ENCODE measurements at regions not wholly inside any gene's neighbourhood (a gene's known extent, or its start where the extent isn't known, plus 50 kb on each side); places are given as distances from the start of the nearest gene placed in this dataset.

GRCh38 chr13:89965252-89965651, 1382.2 kb upstream of the MIR17HG start:
- H3K36me3 Mint-ChIP-seq (ENCODE audit: low read depth, unreplicated experiment) = no peaks in the 10 kb centered on the region
- no peak for TF ChIP-seq CTCF (IDR thresholded peaks at IDR 0.05; ENCODE audit: unreplicated experiment)
- H3K9me3 Mint-ChIP-seq (ENCODE audit: unreplicated experiment) = no peaks in the 10 kb centered on the region
- H3K4me3 Mint-ChIP-seq (ENCODE audit: unreplicated experiment) = no peak overlapping the region
- H3K27me3 Mint-ChIP-seq (ENCODE audit: unreplicated experiment) = no peaks in the 10 kb centered on the region
- peaks cover 5% of the 10 kb centered on the region for H3K4me1 Mint-ChIP-seq (ENCODE audit: unreplicated experiment)
- no peak for DNase-seq (ENCODE audit: low spot score)
- no peak overlapping the region for H3K27ac Mint-ChIP-seq (ENCODE audit: unreplicated experiment)

- Mint-ChIP-seq H3K36me3 (ENCODE audit: low read depth, unreplicated experiment) (no peaks in the 10 kb centered on the region), H3K4me3 (ENCODE audit: unreplicated experiment) (no peak overlapping the region), H3K4me1 (ENCODE audit: unreplicated experiment) (peaks cover 5% of the 10 kb centered on the region), H3K9me3 (ENCODE audit: unreplicated experiment) (no peaks in the 10 kb centered on the region), H3K27me3 (ENCODE audit: unreplicated experiment) (no peaks in the 10 kb centered on the region), H3K27ac (ENCODE audit: unreplicated experiment) (no peak overlapping the region)
- no peak for DNase-seq (ENCODE audit: low spot score)
- TF ChIP-seq CTCF (IDR thresholded peaks at IDR 0.05; ENCODE audit: unreplicated experiment) = no peak
These were observed 1381.0 kb upstream of the MIR17HG start for GRCh38 chr13:89966524-89966923.

- Mint-ChIP-seq H3K27ac (ENCODE audit: unreplicated experiment) (no peak overlapping the region), H3K4me1 (ENCODE audit: unreplicated experiment) (peaks cover 5% of the 10 kb centered on the region), H3K4me3 (ENCODE audit: unreplicated experiment) (no peak overlapping the region), H3K9me3 (ENCODE audit: unreplicated experiment) (no peaks in the 10 kb centered on the region), H3K27me3 (ENCODE audit: unreplicated experiment) (no peaks in the 10 kb centered on the region), H3K36me3 (ENCODE audit: low read depth, unreplicated experiment) (no peaks in the 10 kb centered on the region)
- TF ChIP-seq CTCF (IDR thresholded peaks at IDR 0.05; ENCODE audit: unreplicated experiment) = no peak
- DNase-seq (ENCODE audit: low spot score) = no peak
These were observed 1379.8 kb upstream of the MIR17HG start for GRCh38 chr13:89967701-89968100.

- DNase-seq (ENCODE audit: low spot score) = no peak
- H3K4me1 Mint-ChIP-seq (ENCODE audit: unreplicated experiment) = peaks cover 5% of the 10 kb centered on the region
- no peaks in the 10 kb centered on the region for H3K9me3 Mint-ChIP-seq (ENCODE audit: unreplicated experiment)
- H3K27ac Mint-ChIP-seq (ENCODE audit: unreplicated experiment) = no peak overlapping the region
- H3K4me3 Mint-ChIP-seq (ENCODE audit: unreplicated experiment) = no peak overlapping the region
- no peaks in the 10 kb centered on the region for H3K36me3 Mint-ChIP-seq (ENCODE audit: low read depth, unreplicated experiment)
- TF ChIP-seq CTCF (IDR thresholded peaks at IDR 0.05; ENCODE audit: unreplicated experiment) = no peak
- H3K27me3 Mint-ChIP-seq (ENCODE audit: unreplicated experiment) = no peaks in the 10 kb centered on the region
These were observed 1379.0 kb upstream of the MIR17HG start for GRCh38 chr13:89968470-89968869.

DNA sequence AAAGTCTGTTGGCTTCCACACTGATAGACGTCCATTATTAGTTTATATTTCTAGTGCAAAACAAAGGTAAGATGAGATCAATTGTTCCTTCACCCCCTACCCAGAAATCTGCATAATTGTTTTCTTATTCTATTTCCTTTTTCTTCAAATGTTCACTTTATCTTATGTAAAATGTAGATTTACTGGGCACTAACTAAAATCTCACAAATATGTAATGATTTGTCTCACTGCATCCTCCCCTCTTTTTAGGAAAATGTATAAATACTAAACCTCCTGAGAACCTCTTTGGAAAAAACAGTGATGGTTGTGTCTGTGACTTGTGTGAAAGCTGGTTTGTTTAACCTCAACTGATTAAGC, 1377.2 kb upstream of the MIR17HG start:
- no peak for DNase-seq (ENCODE audit: low spot score)
- TF ChIP-seq CTCF (IDR thresholded peaks at IDR 0.05; ENCODE audit: unreplicated experiment) = no peak
- peaks cover 5% of the 10 kb centered on the region for H3K4me1 Mint-ChIP-seq (ENCODE audit: unreplicated experiment)
- no peak overlapping the region for H3K27ac Mint-ChIP-seq (ENCODE audit: unreplicated experiment)
- no peak overlapping the region for H3K4me3 Mint-ChIP-seq (ENCODE audit: unreplicated experiment)
- no peaks in the 10 kb centered on the region for H3K36me3 Mint-ChIP-seq (ENCODE audit: low read depth, unreplicated experiment)
- H3K27me3 Mint-ChIP-seq (ENCODE audit: unreplicated experiment) = no peaks in the 10 kb centered on the region
- H3K9me3 Mint-ChIP-seq (ENCODE audit: unreplicated experiment) = no peaks in the 10 kb centered on the region
